ENCODE measurements at regions not wholly inside any gene's neighbourhood (a gene's known extent, or its start where the extent isn't known, plus 50 kb on each side); places are given as distances from the start of the nearest gene placed in this dataset.

DNA sequence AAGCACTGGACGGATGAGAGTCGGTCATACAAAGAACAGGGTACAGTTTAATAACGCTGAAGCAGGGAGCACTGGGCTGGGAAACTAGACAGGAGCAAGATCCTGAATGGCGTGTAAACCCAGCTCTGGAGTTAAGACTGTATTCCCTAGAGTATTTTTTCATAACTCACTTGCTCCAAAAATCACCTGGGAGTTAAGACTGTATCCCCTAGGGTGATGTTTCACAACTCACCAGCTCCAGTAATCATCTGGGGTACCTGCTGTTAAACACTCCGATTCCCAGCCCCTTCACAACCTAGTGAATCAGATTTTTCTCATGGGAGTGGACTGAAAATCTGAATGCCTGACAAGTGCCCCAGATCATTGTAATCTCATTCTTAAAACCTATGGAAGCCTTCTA is 123.2 kb downstream of the MAB21L3 start (continued):
- TF ChIP-seq, protein P1, sequence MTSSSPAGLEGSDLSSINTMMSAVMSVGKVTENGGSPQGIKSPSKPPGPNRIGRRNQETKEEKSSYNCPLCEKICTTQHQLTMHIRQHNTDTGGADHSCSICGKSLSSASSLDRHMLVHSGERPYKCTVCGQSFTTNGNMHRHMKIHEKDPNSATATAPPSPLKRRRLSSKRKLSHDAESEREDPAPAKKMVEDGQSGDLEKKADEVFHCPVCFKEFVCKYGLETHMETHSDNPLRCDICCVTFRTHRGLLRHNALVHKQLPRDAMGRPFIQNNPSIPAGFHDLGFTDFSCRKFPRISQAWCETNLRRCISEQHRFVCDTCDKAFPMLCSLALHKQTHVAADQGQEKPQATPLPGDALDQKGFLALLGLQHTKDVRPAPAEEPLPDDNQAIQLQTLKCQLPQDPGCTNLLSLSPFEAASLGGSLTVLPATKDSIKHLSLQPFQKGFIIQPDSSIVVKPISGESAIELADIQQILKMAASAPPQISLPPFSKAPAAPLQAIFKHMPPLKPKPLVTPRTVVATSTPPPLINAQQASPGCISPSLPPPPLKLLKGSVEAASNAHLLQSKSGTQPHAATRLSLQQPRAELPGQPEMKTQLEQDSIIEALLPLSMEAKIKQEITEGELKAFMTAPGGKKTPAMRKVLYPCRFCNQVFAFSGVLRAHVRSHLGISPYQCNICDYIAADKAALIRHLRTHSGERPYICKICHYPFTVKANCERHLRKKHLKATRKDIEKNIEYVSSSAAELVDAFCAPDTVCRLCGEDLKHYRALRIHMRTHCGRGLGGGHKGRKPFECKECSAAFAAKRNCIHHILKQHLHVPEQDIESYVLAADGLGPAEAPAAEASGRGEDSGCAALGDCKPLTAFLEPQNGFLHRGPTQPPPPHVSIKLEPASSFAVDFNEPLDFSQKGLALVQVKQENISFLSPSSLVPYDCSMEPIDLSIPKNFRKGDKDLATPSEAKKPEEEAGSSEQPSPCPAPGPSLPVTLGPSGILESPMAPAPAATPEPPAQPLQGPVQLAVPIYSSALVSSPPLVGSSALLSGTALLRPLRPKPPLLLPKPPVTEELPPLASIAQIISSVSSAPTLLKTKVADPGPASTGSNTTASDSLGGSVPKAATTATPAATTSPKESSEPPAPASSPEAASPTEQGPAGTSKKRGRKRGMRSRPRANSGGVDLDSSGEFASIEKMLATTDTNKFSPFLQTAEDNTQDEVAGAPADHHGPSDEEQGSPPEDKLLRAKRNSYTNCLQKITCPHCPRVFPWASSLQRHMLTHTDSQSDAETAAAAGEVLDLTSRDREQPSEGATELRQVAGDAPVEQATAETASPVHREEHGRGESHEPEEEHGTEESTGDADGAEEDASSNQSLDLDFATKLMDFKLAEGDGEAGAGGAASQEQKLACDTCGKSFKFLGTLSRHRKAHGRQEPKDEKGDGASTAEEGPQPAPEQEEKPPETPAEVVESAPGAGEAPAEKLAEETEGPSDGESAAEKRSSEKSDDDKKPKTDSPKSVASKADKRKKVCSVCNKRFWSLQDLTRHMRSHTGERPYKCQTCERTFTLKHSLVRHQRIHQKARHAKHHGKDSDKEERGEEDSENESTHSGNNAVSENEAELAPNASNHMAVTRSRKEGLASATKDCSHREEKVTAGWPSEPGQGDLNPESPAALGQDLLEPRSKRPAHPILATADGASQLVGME (CRISPR knock-in tag; IDR thresholded peaks at IDR 0.05) = no peak
- TF ChIP-seq, protein P2, sequence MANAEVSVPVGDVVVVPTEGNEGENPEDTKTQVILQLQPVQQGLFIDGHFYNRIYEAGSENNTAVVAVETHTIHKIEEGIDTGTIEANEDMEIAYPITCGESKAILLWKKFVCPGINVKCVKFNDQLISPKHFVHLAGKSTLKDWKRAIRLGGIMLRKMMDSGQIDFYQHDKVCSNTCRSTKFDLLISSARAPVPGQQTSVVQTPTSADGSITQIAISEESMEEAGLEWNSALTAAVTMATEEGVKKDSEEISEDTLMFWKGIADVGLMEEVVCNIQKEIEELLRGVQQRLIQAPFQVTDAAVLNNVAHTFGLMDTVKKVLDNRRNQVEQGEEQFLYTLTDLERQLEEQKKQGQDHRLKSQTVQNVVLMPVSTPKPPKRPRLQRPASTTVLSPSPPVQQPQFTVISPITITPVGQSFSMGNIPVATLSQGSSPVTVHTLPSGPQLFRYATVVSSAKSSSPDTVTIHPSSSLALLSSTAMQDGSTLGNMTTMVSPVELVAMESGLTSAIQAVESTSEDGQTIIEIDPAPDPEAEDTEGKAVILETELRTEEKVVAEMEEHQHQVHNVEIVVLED (CRISPR knock-in tag; IDR thresholded peaks at IDR 0.05) = no peak
- TF ChIP-seq TBL1XR1 (IDR thresholded peaks at IDR 0.05; ENCODE audit: low read length in 2 of 2) (no peak), ZNF124 (CRISPR knock-in tag; IDR thresholded peaks at IDR 0.05) (no peak), ZNF778 (CRISPR knock-in tag; IDR thresholded peaks at IDR 0.05) (no peak)
- TF ChIP-seq, protein P3, sequence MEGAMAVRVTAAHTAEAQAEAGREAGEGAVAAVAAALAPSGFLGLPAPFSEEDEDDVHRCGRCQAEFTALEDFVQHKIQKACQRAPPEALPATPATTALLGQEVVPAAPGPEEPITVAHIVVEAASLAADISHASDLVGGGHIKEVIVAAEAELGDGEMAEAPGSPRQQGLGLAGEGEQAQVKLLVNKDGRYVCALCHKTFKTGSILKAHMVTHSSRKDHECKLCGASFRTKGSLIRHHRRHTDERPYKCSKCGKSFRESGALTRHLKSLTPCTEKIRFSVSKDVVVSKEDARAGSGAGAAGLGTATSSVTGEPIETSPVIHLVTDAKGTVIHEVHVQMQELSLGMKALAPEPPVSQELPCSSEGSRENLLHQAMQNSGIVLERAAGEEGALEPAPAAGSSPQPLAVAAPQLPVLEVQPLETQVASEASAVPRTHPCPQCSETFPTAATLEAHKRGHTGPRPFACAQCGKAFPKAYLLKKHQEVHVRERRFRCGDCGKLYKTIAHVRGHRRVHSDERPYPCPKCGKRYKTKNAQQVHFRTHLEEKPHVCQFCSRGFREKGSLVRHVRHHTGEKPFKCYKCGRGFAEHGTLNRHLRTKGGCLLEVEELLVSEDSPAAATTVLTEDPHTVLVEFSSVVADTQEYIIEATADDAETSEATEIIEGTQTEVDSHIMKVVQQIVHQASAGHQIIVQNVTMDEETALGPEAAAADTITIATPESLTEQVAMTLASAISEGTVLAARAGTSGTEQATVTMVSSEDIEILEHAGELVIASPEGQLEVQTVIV (CRISPR knock-in tag; IDR thresholded peaks at IDR 0.05; ENCODE audit: borderline replicate concordance) = no peak

Measured in K562 (cell line).